Lung (tissue), 11 donors: ENCODE measurements at regions not wholly inside any gene's neighbourhood (a gene's known extent, or its start where the extent isn't known, plus 50 kb on each side); places are given as distances from the start of the nearest gene placed in this dataset.

Experiments used
- ATAC-seq: fragments of 200-7000 bp; cut with Tn5 transposase; one replicate; pipeline ENCODE4 v1.9.1; 2020; ENCODE audit warnings: moderate number of reproducible peaks; ENCODE audit not compliant: insufficient read depth, low FRiP score
- DNase-seq, 3 donors: peaks; one replicate each; pipeline ENCODE4 v3.0.0-alpha.2; 2013 to 2017
- H3K27ac ChIP-seq, 2 donors: one replicate each; pipeline ENCODE4 v1.5.1; 2013; ENCODE audit warnings: mild to moderate bottlenecking in 2 of 2, moderate library complexity in 2 of 2, control low read depth in 1 of 2, inconsistent platforms in 1 of 2, low read depth in 1 of 2, low read length in 1 of 2
- H3K27me3 ChIP-seq, 3 donors: one replicate each; pipeline ENCODE4 v1.5.1; 2013; ENCODE audit warnings: low read length in 2 of 3; ENCODE audit not compliant: control insufficient read depth in 3 of 3, insufficient read depth in 3 of 3
- H3K36me3 ChIP-seq, 4 donors: one replicate each; pipeline ENCODE4 v1.5.1; 2013; ENCODE audit warnings: low read length in 4 of 4, mild to moderate bottlenecking in 1 of 4, moderate library complexity in 1 of 4; ENCODE audit not compliant: control insufficient read depth in 4 of 4, insufficient read depth in 4 of 4
- H3K4me1 ChIP-seq, 5 donors: one replicate each; pipeline ENCODE4 v1.5.1; 2013; ENCODE audit warnings: low read length in 5 of 5, mild to moderate bottlenecking in 2 of 5, moderate library complexity in 1 of 5; ENCODE audit not compliant: control insufficient read depth in 5 of 5, insufficient read depth in 5 of 5
- H3K4me3 ChIP-seq: one replicate; pipeline ENCODE4 v1.5.1; 2013; ENCODE audit warnings: mild to moderate bottlenecking, control low read depth, moderate library complexity
- H3K9ac ChIP-seq, 2 donors: one replicate each; pipeline ENCODE4 v1.5.1; 2013; ENCODE audit warnings: low read length in 2 of 2, control low read depth in 1 of 2; ENCODE audit not compliant: insufficient read depth in 1 of 2
- H3K9me3 ChIP-seq, 4 donors: one replicate each; pipeline ENCODE4 v1.5.1; 2013; ENCODE audit warnings: low read length in 3 of 4, mild to moderate bottlenecking in 1 of 4, moderate library complexity in 1 of 4; ENCODE audit not compliant: control insufficient read depth in 4 of 4, insufficient read depth in 3 of 4
- CTCF ChIP-seq: IDR thresholded peaks from 2 replicates; pipeline ENCODE4 v1.5.1; 2012; ENCODE audit warnings: mild to moderate bottlenecking; ENCODE audit errors: control extremely low read depth, extremely low read depth
- WGBS, 2 donors: extraction: QIAGEN DNeasy Blood & Tissue Kit; methylation state at CpG; one replicate each; pipeline ENCODE4 v1.1.7; 2013; 5-methylcytosine and 5-hydroxymethylcytosine counted together
- donor health status: control.
- donor health status: control.
- donor health status: Bipolar disorder and iron deficiency.
- donor health status: healthy.
- donor health status: DM: yes; HTN: yes; CAD: no.

GRCh38 chr20:22688485-22688884, 104.1 kb upstream of the FOXA2 start:
- Histone ChIP-seq H3K27ac (no peak overlapping the region), H3K36me3 (no peaks in the 10 kb centered on the region), H3K4me1 (peaks cover 0 to 13% (median 0%) of the 10 kb centered on the region in 5 donors), H3K9ac (no peak overlapping the region), H3K9me3 (no peaks in the 10 kb centered on the region), H3K4me3 (no peak overlapping the region), H3K27me3 (no peaks in the 10 kb centered on the region)
- DNase-seq (no peak), ATAC-seq (no peak)
- no peak for TF ChIP-seq CTCF
- 30 to 54% methylated on average over 2 of the region's 2 CpGs for WGBS, 2 donors

- no peak overlapping the region for H3K27ac ChIP-seq
- DNase-seq (no peak), ATAC-seq (no peak)
- no peaks in the 10 kb centered on the region for H3K9me3 ChIP-seq
- no peaks in the 10 kb centered on the region for H3K36me3 ChIP-seq
- 83 to 84% methylated on average over 5 of the region's 5 CpGs for WGBS, 2 donors
- H3K27me3 ChIP-seq: no peaks in the 10 kb centered on the region
- no peak for TF ChIP-seq CTCF
- H3K4me3 ChIP-seq: no peak overlapping the region
- no peak overlapping the region for H3K9ac ChIP-seq
- H3K4me1 ChIP-seq: peaks cover 0 to 11% (median 0%) of the 10 kb centered on the region in 5 donors
Measured at GRCh38 chr20:22689266-22689665, 104.9 kb upstream of the FOXA2 start.

- DNase-seq (no peak), ATAC-seq (no peak)
- Histone ChIP-seq H3K36me3 (no peaks in the 10 kb centered on the region), H3K9ac (no peak overlapping the region), H3K27me3 (no peaks in the 10 kb centered on the region), H3K9me3 (no peaks in the 10 kb centered on the region), H3K4me1 (peaks cover 0 to 5% (median 0%) of the 10 kb centered on the region in 5 donors), H3K4me3 (no peak overlapping the region), H3K27ac (no peak overlapping the region)
- no peak for TF ChIP-seq CTCF
- 83 to 87% methylated on average over 7 of the region's 7 CpGs for WGBS, 2 donors
Measured at GRCh38 chr20:22690000-22690399, 105.6 kb upstream of the FOXA2 start.

- no peak for DNase-seq
- TF ChIP-seq CTCF: no peak
- H3K4me1 ChIP-seq: peaks cover 0 to 4% (median 0%) of the 10 kb centered on the region in 5 donors
- no peaks in the 10 kb centered on the region for H3K9me3 ChIP-seq
- no peak overlapping the region for H3K4me3 ChIP-seq
- H3K9ac ChIP-seq: no peak overlapping the region
- 64 to 84% methylated on average over 7 of the region's 7 CpGs for WGBS, 2 donors
- H3K36me3 ChIP-seq: no peaks in the 10 kb centered on the region
- ATAC-seq: no peak
- no peaks in the 10 kb centered on the region for H3K27me3 ChIP-seq
- H3K27ac ChIP-seq: no peak overlapping the region
Measured at GRCh38 chr20:22690616-22691179, 106.3 kb upstream of the FOXA2 start.
